Vagina (tissue), 2 donors: ENCODE measurements at regions not wholly inside any gene's neighbourhood (a gene's known extent, or its start where the extent isn't known, plus 50 kb on each side); places are given as distances from the start of the nearest gene placed in this dataset.

ENCODE experiments used
- DNase-seq, 2 donors: peaks; one replicate each; pipeline ENCODE4 v3.0.0-alpha.2; 2017; ENCODE audit errors: extremely low spot score in 2 of 2
- H3K27ac ChIP-seq: fragments of 200-600 bp; sonication (generic); one replicate; pipeline ENCODE4 v1.5.1; 2019
- H3K27me3 ChIP-seq: fragments of 200-600 bp; sonication (generic); one replicate; pipeline ENCODE4 v1.5.1; 2019
- H3K36me3 ChIP-seq, 2 donors: fragments of 200-600 bp; sonication (generic); one replicate each; pipeline ENCODE4 v1.5.1; 2017 to 2019
- H3K4me1 ChIP-seq: fragments of 200-600 bp; sonication (generic); one replicate; pipeline ENCODE4 v1.5.1; 2019
- H3K4me3 ChIP-seq, 2 donors: fragments of 200-600 bp; sonication (generic); 1 replicate in 1 of 2; 2 replicates in 1 of 2; pipeline ENCODE4 v1.5.1; 2016 to 2019
- H3K9me3 ChIP-seq: fragments of 200-600 bp; sonication (generic); one replicate; pipeline ENCODE4 v1.5.1; 2019
- CTCF ChIP-seq, 3 experiments: fragments of 450-650 bp in 2 of 3; fragments of 200-600 bp in 1 of 3; sonication (generic) in 1 of 3; IDR thresholded peaks; one replicate each; pipeline ENCODE4 v1.5.1; 2017 to 2019; ENCODE audit warnings: antibody characterized with exemption in 3 of 3, mild to moderate bottlenecking in 2 of 3, moderate library complexity in 2 of 3
- POLR2A ChIP-seq, 2 donors: fragments of 450-650 bp; IDR thresholded peaks; one replicate each; pipeline ENCODE4 v1.6.1; 2017; ENCODE audit warnings: antibody characterized with exemption in 2 of 2, mild to moderate bottlenecking in 2 of 2, moderate library complexity in 2 of 2
- POLR2AphosphoS5 ChIP-seq, 2 donors: sonication (generic); formaldehyde crosslinking; IDR thresholded peaks; one replicate each; pipeline ENCODE4 v1.9.0; 2017; ENCODE audit warnings: antibody characterized with exemption in 2 of 2, mild to moderate bottlenecking in 2 of 2, low read depth in 1 of 2; ENCODE audit not compliant: insufficient read depth in 1 of 2
- intact Hi-C: fragments of 100-400 bp; cut with DNase I; formaldehyde crosslinking; loops from one replicate; pipeline ENCODE4 v1.15.1; 2023

- H3K4me1 ChIP-seq, result no peaks in the 10 kb centered on the region
- no peak overlapping the region for H3K27ac ChIP-seq
- no peaks in the 10 kb centered on the region for H3K9me3 ChIP-seq
- DNase-seq, result no peak
- no peak overlapping the region for H3K4me3 ChIP-seq
- H3K27me3 ChIP-seq, result no peaks in the 10 kb centered on the region
- no peak for TF ChIP-seq POLR2AphosphoS5 (IDR thresholded peaks at IDR 0.05; ENCODE audit: insufficient read depth in 1 of 2, low read depth in 1 of 2)
- TF ChIP-seq POLR2A (IDR thresholded peaks at IDR 0.05), result no peak
- intact Hi-C loops, result no loop called here
- H3K36me3 ChIP-seq, result no peaks in the 10 kb centered on the region
These were observed 594.7 kb downstream of the FGF9 start for GRCh38 chr13:22265563-22265962.

GRCh38 chr13:22270881-22271280 is 600.0 kb downstream of the FGF9 start:
- H3K27me3 ChIP-seq, result no peaks in the 10 kb centered on the region
- H3K27ac ChIP-seq, result no peak overlapping the region
- H3K9me3 ChIP-seq, result no peaks in the 10 kb centered on the region
- no peak overlapping the region for H3K4me3 ChIP-seq
- no peaks in the 10 kb centered on the region for H3K36me3 ChIP-seq
- TF ChIP-seq POLR2AphosphoS5 (IDR thresholded peaks at IDR 0.05; ENCODE audit: insufficient read depth in 1 of 2, low read depth in 1 of 2) (no peak), CTCF (IDR thresholded peaks at IDR 0.05) (no peak), POLR2A (IDR thresholded peaks at IDR 0.05) (no peak)
- no peak for DNase-seq
- intact Hi-C loops, result no loop called here
- H3K4me1 ChIP-seq, result no peaks in the 10 kb centered on the region

GRCh38 chr13:22271903-22272302 is 601.0 kb downstream of the FGF9 start:
- Histone ChIP-seq H3K4me1 (no peaks in the 10 kb centered on the region), H3K27me3 (no peaks in the 10 kb centered on the region), H3K4me3 (no peak overlapping the region), H3K36me3 (no peaks in the 10 kb centered on the region), H3K9me3 (no peaks in the 10 kb centered on the region), H3K27ac (no peak overlapping the region)
- intact Hi-C loops, result no loop called here
- DNase-seq, result no peak
- TF ChIP-seq POLR2A (IDR thresholded peaks at IDR 0.05) (no peak), POLR2AphosphoS5 (IDR thresholded peaks at IDR 0.05; ENCODE audit: insufficient read depth in 1 of 2, low read depth in 1 of 2) (no peak), CTCF (IDR thresholded peaks at IDR 0.05) (no peak)

GRCh38 chr13:22275393-22275792 is 604.5 kb downstream of the FGF9 start:
- Histone ChIP-seq H3K4me1 (no peaks in the 10 kb centered on the region), H3K4me3 (no peak overlapping the region), H3K9me3 (no peaks in the 10 kb centered on the region), H3K36me3 (no peaks in the 10 kb centered on the region), H3K27me3 (no peaks in the 10 kb centered on the region), H3K27ac (no peak overlapping the region)
- TF ChIP-seq CTCF (IDR thresholded peaks at IDR 0.05) (no peak), POLR2A (IDR thresholded peaks at IDR 0.05) (no peak), POLR2AphosphoS5 (IDR thresholded peaks at IDR 0.05; ENCODE audit: insufficient read depth in 1 of 2, low read depth in 1 of 2) (no peak)
- DNase-seq, result no peak
- intact Hi-C loops, result no loop called here

- Histone ChIP-seq H3K4me3 (no peak overlapping the region), H3K27me3 (no peaks in the 10 kb centered on the region), H3K9me3 (no peaks in the 10 kb centered on the region), H3K36me3 (no peaks in the 10 kb centered on the region), H3K4me1 (no peaks in the 10 kb centered on the region), H3K27ac (no peak overlapping the region)
- DNase-seq, result no peak
- intact Hi-C loops, result no loop called here
- TF ChIP-seq CTCF (IDR thresholded peaks at IDR 0.05) (no peak), POLR2A (IDR thresholded peaks at IDR 0.05) (no peak), POLR2AphosphoS5 (IDR thresholded peaks at IDR 0.05; ENCODE audit: insufficient read depth in 1 of 2, low read depth in 1 of 2) (no peak)
These were observed 605.7 kb downstream of the FGF9 start for GRCh38 chr13:22276616-22277015.
